Lung microvascular endothelial cell (primary cell): ENCODE measurements at regions not wholly inside any gene's neighbourhood (a gene's known extent, or its start where the extent isn't known, plus 50 kb on each side); places are given as distances from the start of the nearest gene placed in this dataset.
"Not testable (repeated sequence)": the region's sequence is repeated elsewhere in the genome, so short reads cannot be mapped to it uniquely, and the experiment has no call there.

Source experiments
- DNase-seq, 2 donors: peaks; one replicate each; pipeline versions ENCODE4 v3.0.0 to v3.0.0-alpha.2; 2010; ENCODE audit warnings: low read depth in 2 of 2

DNA sequence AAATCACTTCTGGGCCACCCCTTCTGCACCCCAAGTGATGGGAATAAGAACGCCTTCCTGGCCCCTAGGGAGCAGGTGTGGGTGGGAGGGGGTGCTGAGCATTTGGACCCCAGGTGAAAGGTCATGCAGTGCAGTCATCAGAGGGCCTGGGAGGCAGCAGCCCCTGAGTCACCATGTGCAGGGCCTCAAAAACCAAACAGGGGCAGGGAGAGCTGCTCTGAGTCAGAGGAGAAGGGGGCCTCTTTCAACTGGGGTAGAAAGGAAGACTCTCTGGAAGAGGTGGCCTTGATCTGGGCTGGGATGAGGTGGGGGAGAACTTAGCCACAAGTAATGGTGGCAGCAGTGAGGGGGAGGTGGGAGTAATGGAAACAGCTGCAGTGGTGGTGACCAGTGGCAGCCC, 164.3 kb downstream of the BUB3 start:
- DNase-seq = no peak

GRCh38 chr10:123320091-123320490, 165.9 kb downstream of the BUB3 start:
- no peak for DNase-seq

- no peak for DNase-seq
Observed at GRCh38 chr10:123323884-123324283, 169.7 kb downstream of the BUB3 start.

DNA sequence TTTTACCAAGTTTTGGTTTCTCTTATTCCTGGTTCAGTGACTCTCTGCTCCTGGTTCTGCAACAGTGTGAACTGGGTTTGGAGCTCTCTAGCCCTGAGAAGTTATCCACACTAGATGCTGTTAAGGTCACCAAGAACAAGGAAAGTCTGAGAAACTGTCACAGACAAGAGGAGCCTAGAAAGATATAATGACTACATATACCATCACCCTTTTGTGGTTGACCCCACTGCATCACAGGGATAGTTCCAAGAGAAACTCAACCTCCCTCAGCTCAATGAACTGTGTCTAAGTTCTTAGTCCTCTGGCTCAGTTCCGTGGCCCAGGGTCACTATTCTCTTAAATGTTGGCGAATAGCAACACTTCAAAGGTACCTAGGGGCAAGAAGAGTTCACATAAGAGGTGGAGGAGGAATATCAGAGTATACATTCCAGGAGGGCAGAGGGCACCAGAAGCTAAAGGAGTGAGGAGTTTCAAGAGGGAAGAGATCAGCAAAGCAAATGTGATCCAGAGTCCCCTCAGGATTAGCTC, 171.5 kb downstream of the BUB3 start:
- DNase-seq = no peak

- no peak for DNase-seq
Observed at GRCh38 chr10:123326674-123327073, 172.5 kb downstream of the BUB3 start.

- no peak for DNase-seq
Observed at GRCh38 chr10:123327450-123327849, 173.2 kb downstream of the BUB3 start.

- no peak for DNase-seq
Observed at GRCh38 chr10:123327896-123328295, 173.7 kb downstream of the BUB3 start.

GRCh38 chr10:123331438-123331837, 177.2 kb downstream of the BUB3 start:
- DNase-seq = no peak

GRCh38 chr10:123346581-123346980, 192.4 kb downstream of the BUB3 start:
- DNase-seq = no peak

DNA sequence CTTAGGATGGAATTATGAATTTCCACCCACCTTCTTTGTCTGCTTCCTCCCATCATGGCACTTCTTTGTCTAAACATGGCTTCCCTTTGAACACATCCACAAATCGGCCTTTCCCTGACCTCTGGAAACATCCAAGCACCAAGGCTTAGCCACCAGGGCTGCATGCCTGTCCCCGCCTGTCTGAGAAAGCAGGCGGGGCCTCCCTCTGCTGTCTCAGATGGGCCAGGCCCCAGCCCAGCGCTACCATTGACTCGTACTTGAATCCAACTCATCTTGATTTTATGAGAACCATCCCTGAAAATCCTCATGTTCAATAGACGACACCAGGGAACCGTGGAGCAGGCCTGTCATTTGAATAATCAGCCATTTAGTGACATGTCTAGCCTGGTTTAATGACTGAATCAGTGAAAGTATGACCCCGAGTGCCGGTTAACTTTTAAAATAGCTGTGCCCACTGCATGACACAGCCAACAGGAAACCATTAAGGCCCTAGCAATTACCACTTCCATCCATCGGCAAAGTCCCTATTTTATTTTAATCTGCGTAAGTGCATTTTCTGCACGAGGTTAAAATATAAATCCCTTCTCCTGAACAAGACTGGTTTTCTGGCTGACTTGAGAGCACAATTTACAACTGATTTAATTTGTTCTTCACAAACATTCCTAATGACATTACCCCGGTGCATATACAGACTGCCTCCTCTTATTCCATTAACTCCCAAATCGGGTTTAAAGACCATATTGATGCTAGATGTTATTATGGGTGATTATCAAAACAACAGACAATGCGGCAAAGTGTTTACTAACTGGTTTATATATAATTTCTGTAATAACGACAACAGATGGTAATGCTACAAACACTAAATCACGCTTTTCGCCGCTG, 194.7 kb downstream of the BUB3 start:
- no peak for DNase-seq

DNA sequence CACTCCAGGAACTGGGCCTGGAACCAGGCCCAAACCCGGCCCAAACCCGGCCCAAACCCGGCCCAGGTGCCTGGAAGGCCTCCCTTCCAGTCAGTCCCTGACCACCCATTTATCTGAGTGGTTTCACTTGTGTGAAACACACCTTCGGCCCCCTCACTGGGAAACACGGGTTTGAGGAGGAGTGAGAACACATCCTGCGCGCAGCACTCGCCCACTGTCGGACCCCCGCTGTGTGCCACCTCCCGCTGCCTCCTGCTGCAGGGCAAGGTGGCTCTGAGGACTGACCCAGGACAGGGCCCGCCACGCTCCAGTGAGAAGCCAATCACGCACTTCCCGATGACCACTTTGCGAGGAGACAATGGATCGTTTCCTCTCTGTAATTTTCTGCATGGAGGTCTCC, 197.5 kb downstream of the BUB3 start:
- no peak for DNase-seq

DNA sequence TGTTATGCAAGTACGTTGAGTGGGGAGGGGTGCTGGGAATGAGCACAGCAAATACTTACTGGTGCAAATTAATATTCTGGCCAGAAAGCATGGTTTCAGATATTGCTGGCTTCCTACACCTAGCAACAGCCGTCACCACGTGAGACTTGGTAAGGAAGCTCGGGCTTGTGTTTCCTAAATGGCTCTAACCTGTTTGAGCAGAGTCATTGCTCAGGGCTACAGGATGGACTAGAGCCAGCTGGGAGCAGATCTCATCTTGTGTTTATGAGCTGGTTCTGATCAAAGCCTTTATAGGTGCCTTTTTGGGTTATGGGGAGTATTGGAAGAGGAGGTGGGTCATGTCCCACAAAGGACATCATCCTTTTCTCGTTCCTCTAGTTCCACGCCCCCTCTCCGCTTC, 200.3 kb downstream of the BUB3 start:
- no peak for DNase-seq

- no peak for DNase-seq
Observed at GRCh38 chr10:123355748-123356481, 201.7 kb downstream of the BUB3 start.

DNA sequence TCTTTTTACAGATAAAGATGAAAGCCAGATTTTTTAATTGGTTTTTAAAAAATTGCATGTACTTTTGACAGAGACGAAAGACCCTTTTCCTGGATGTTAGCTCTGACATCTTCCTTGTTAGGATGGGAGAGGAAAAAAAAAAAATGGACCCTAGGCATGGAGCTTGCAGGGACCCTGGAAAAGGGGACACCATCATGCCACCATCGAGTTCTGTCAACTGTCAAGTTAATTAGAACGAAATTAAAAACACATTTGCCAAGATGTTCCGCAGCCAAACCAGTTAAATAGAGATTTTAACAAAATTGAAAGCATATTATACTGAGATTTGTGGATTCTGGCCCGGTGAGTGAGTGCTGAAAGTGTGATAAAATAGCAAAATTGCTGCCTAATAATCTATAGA, 202.6 kb downstream of the BUB3 start:
- DNase-seq = no peak

DNA sequence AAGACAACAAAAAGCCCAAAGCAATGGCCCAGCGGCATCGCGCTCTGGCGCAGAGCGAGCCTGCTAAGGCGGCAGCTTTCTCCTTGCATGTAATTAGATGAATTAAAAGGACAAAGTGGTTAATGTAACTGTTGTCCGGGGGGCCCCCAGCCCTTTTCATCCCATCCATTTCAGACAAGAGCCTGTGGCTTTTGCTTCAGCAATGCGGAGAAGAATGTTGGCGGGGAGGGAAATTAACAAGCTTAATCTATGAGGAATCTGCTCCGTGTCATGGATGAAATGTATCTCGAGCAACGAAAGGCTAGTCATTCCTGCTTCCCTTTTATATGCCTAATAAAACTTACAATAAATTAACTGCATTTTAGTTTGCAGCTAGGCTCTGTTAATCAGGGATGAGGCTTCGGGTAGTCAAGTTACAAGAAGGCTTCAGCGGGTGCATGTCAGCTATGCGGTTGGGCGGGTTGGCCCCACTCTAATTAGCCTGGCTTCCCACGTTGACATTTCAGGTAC, 203.3 kb downstream of the BUB3 start:
- DNase-seq = no peak

GRCh38 chr10:123359539-123359938, 205.3 kb downstream of the BUB3 start:
- DNase-seq = no peak

DNA sequence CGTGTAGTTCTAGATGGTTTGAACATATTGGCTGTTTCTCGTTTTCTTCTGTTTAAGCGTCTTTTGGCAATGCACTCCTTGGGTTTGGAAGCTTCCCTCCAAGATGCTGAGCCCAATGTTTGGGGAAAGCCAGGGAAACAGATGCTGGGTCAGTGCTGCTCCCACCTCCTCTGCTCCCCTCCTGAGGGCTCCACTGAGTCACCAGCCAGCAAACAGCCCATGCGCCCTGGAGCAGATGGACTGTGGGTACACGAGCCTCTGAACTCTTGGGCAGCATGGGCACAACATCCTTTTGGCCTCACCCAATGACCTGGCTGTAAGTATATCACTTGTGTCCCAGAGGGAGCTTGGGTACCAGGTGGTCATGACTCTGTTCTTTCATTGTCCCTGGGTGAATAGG, 207.6 kb downstream of the BUB3 start:
- no peak for DNase-seq

DNA sequence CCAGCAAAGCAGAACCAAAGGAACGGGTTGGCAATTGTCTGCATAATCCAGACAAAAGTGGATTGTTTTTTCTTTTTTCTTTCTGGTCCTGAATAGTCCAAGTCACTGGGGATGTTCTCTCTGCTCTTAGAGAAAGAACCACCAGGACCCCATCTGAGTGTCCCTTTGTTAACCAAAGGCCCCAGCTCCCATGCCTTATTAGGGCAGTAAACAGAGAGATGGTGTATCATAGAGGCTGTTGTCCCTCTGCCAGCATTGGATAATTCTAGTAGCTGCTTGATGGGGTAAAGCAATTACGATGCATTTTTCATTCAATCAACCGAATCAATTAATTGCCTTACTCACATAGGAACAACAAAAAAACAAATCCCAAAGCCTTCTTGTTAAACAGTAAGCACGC, 213.0 kb downstream of the BUB3 start:
- no peak for DNase-seq

DNA sequence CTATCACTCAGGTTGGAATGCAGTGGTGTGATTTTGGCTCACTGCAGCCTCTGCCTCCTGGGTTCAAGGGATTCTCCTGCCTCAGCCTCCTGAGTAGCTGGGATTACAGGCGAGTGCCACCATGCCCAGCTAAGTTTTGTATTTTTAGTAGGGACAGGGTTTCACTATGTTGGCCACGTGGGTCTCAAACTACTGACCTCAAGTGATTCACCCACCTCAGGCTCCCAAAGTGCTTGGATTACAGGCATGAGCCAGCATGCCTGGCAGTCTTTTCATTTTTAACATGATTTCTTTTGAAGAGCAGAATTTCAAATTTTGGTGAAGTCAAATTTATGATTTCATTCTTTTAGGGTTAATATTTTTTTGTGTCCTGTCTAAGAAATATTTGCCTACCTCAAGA, 217.4 kb downstream of the BUB3 start:
- not testable (repeated sequence) for DNase-seq

DNA sequence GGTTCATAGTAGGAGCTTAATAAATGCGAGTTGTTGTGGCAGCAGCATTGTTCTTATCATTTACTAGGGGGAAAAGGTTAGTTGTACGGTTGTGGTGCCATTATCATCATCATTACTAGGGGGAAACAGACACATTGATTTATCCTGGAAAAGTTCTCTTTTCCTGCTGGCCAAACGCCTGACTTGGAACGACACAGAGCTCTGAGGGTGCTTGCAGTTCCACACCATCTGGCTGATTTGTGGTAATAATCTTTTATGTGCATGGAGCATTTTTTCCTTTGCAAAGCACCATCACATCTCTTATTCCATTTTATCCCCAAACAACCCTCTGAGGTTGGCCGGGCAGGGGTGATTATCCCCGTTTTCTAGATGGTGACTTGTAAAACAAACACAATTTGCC, 219.4 kb downstream of the BUB3 start:
- DNase-seq = no peak

DNA sequence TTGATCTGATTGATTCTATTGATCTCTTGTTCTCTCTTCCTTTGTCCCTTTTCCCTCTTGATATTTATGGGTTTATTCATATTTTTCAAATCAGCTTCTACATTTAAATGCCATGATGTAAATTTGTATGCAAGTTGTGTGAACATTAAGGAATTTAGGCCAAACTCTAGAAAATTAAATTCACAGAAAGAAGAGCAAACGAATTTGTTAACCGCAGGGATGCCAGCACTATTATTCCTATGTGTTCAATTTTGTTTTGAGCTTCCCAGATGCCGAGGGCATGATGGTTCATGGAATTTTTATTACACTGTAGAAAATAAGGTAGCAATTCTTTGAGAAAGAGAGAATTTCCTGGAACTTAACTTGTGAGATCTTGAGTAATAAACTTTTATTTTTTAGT, 220.9 kb downstream of the BUB3 start:
- no peak for DNase-seq

DNA sequence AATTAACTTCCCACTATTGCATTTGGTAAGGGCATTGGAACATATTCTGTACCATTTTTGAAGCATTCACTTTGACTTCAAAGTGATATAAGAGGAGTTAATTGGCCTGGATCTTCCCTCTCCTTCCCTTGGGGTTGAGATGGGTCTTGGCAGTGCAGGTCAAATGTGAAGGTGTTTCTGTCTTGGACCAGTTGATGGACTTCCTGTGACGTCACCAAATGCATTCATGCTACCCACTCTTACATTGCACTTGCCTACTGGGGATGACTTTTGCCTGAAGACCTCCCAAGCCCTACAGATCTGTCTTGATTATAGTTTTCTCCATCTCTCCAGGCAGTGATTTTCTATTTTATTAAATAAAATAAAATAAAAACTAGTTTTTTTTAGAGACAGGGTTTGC, 221.5 kb downstream of the BUB3 start:
- DNase-seq = no peak

GRCh38 chr10:123377883-123378282, 223.7 kb downstream of the BUB3 start:
- DNase-seq = no peak
